GM12873 (cell line): ENCODE measurements at regions not wholly inside any gene's neighbourhood (a gene's known extent, or its start where the extent isn't known, plus 50 kb on each side); places are given as distances from the start of the nearest gene placed in this dataset.

Experiments used
- CTCF ChIP-seq: IDR thresholded peaks from 2 replicates; pipeline ENCODE4 v1.5.1; 2012; ENCODE audit warnings: low read depth, mild to moderate bottlenecking, moderate library complexity, low read length, control low read depth; ENCODE audit not compliant: insufficient read depth; ENCODE audit errors: missing control alignments

GRCh38 chrX:39453889-39454621 is 643.7 kb downstream of the BCOR start:
- no peak for TF ChIP-seq CTCF

DNA sequence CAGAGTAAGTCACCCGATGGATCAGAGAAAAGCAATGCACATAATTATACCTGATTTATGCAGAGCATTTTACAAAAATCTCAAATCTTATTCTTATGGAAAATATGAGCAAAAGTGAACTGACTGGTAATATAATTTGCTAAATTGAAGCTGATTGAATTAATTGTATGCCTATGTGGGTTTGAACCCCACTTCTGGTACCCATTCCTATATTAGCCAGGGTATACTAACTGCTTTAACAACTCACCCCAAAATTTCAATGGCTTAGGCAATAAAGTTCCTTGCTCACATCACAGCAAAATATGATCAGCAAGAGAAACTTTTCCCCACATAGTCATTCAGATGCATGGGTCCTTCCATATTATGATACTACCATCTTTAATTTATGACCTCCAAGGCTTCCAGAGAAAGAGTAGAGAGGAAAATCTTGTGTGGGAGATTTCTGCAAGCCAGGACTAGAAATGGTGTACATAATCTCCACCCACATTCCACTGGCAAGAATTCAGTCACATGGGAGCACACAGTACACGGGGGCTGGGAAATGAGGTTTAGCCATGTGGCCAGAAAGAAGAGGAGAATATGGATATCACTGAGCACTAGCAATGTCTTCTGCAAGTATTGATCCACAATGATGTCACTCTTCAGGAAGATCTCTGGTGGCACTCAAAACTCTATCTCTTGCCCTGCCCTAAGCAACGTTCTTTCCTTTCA is 640.7 kb downstream of the BCOR start:
- no peak for TF ChIP-seq CTCF

DNA sequence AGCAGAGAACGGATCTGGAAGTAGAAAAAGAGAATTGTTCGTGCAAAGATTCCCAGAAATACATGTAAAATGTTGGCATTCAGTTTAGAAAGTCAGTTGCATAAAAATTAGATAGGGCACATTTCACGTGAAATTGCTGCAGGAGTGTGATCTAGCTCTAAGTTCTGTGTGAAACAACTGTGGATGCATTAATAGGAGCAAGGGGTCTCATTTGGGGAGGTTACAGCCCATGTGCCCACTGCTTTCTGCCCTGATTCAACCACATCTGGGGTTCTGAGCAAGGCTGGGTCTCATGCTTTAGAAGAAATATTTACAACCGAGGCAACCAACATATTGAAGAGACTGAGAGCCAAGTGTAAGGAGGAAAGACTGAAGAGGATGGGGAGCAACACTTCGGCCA is 639.0 kb downstream of the BCOR start:
- no peak for TF ChIP-seq CTCF

- no peak for TF ChIP-seq CTCF
Observed at GRCh38 chrX:39459204-39459603, 638.6 kb downstream of the BCOR start.

DNA sequence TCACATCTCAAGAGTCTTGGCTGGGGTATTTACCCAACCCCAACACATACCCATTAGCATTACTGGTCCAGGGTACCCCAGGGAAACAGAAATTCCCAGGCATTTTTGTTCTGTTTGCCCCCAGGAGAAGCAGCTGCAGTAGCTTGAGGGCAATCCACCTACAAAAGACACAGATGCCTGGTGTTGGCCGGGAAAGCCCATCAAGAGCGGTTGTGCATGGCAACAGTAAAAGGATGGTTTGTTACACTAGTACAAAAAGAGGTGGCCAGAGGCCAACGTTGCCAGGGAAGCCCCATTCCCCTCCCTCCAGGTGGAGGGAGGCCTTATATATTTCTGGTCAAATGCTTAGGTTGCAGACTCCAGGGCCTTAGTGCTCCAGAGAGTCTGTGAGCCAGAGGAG is 637.8 kb downstream of the BCOR start:
- no peak for TF ChIP-seq CTCF

GRCh38 chrX:39460499-39460898 is 637.3 kb downstream of the BCOR start:
- no peak for TF ChIP-seq CTCF

DNA sequence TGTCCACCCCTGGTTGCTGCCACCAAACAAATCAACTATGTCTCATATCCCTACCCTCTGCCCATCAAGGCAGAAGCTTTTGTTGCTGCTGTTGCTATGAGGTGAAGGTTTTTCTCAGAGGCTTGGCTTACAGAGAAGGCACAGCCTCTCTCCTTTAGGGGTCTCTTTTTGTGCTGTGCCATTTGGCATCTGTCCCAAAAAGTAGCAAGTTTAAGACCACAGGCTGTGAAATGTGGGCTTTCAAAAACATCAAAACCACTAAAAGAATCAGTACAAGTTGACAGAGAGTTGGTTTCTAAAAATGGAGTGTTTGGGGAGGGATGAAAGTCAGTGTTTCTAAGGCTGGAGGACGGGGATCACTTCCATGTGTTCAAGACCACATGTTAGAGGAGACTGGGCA is 634.9 kb downstream of the BCOR start:
- no peak for TF ChIP-seq CTCF
